OCI-LY3 (cell line): ENCODE measurements at regions not wholly inside any gene's neighbourhood (a gene's known extent, or its start where the extent isn't known, plus 50 kb on each side); places are given as distances from the start of the nearest gene placed in this dataset.

ENCODE experiments used
- EZH2phosphoT487 ChIP-seq: fragments of 200-600 bp; shearing (Covaris generic); IDR thresholded peaks from 2 replicates; pipeline ENCODE4 v1.6.1; 2018; ENCODE audit warnings: antibody characterized with exemption, mixed run types, low read depth
- TF ChIP-seq, protein P1 (sequence below): fragments of 200-600, 300-600 bp; sonication (generic); IDR thresholded peaks from 2 replicates; pipeline ENCODE4 v1.5.1; 2014; ENCODE audit warnings: antibody characterized with exemption, low read length, low read depth

DNA sequence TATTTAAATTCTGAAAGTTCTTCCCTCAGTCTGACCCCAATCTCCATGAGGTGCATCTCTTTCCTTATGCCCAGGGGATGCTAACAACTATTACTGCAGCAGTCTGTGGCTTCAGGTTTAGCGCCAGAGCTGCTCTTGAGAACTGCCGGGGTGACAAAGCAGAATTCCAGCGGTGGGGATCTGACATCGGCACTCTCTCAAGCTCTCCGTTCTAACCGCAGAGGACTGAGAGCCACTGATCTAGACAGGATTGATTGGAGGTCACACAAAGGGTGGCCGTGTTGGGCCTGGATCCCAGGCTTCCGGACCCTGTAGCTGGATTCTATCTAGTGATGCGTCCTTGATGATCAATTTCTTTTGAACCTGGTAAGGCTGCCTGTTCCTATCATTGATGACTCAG, 155.6 kb upstream of the TMEM132C start:
- TF ChIP-seq, protein P1, sequence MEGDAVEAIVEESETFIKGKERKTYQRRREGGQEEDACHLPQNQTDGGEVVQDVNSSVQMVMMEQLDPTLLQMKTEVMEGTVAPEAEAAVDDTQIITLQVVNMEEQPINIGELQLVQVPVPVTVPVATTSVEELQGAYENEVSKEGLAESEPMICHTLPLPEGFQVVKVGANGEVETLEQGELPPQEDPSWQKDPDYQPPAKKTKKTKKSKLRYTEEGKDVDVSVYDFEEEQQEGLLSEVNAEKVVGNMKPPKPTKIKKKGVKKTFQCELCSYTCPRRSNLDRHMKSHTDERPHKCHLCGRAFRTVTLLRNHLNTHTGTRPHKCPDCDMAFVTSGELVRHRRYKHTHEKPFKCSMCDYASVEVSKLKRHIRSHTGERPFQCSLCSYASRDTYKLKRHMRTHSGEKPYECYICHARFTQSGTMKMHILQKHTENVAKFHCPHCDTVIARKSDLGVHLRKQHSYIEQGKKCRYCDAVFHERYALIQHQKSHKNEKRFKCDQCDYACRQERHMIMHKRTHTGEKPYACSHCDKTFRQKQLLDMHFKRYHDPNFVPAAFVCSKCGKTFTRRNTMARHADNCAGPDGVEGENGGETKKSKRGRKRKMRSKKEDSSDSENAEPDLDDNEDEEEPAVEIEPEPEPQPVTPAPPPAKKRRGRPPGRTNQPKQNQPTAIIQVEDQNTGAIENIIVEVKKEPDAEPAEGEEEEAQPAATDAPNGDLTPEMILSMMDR: no peak
- TF ChIP-seq EZH2phosphoT487: no peak
